NCI-H748 (cell line): ENCODE measurements at regions not wholly inside any gene's neighbourhood (a gene's known extent, or its start where the extent isn't known, plus 50 kb on each side); places are given as distances from the start of the nearest gene placed in this dataset.
"Not testable (repeated sequence)": the region's sequence is repeated elsewhere in the genome, so short reads cannot be mapped to it uniquely, and the experiment has no call there.

Experiments
- DNase-seq: peaks from one replicate; lab custom pipeline; 2025; ENCODE audit not compliant: unreplicated experiment; lab: John Stamatoyannopoulos, UW

- DNase-seq: not testable (repeated sequence)
Observed at GRCh38 chr7:76735668-76736067, 108.6 kb upstream of the POMZP3 start.

DNA sequence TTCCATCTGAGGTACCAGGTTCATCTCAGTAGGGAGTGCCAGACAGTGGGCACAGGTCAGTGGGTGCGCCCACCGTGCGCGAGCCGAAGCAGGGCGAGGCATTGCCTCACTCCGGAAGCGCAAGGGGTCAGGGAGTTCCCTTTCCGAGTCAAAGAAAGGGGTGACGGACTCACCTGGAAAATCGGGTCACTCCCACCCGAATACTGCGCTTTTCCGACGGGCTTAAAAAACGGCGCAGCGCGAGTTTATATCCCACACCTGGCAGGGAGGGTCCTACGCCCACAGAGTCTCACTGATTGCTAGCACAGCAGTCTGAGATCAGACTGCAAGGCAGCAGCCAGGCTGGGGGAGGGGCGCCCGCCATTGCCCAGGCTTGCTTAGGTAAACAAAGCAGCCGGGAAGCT lies 101.5 kb upstream of the POMZP3 start:
- DNase-seq: peak; percentile 82

GRCh38 chr7:76723928-76724327 lies 96.8 kb upstream of the POMZP3 start:
- DNase-seq: not testable (repeated sequence)

GRCh38 chr7:76716551-76716950 lies 89.5 kb upstream of the POMZP3 start:
- not testable (repeated sequence) for DNase-seq

DNA sequence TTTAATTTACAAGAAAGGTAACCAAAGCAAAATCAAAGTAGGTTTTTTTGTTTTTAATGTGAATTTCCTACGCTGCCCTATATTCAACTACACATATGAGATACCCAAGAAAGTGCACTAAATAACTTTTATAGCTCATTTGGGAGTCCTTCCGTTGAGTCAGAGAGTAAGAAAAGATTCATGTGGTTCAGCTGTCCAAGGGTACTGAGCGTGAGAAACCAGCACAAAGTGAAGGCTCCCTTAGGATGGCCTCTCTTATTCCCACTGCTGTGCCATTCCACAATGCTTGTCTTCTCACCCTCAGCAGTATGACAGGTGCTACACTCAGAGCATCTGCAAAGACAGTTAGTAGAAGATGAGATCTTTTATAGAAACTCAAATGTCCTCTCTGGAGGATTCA lies 85.8 kb upstream of the POMZP3 start:
- not testable (repeated sequence) for DNase-seq

DNA sequence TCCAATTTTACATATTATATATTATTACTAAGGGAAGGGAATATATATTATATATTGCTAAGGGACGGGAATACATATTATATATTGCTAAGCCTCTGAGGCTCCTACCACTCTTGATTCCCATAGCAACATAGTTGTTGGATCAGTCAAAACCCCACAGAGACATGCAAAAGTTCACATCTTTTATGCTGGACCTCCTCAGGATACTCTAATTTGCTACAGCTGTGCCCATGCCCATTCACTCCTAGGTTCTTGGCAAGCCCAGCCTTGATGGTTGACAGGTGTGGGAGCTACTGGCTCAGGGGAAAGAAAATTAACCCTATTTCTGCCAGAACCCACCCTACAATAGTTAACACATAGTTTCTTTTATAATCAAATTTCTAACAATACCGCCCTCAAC lies 84.6 kb upstream of the POMZP3 start:
- peak; percentile 79 for DNase-seq

- DNase-seq: not testable (repeated sequence)
Observed at GRCh38 chr7:76709703-76710102, 82.6 kb upstream of the POMZP3 start.

DNA sequence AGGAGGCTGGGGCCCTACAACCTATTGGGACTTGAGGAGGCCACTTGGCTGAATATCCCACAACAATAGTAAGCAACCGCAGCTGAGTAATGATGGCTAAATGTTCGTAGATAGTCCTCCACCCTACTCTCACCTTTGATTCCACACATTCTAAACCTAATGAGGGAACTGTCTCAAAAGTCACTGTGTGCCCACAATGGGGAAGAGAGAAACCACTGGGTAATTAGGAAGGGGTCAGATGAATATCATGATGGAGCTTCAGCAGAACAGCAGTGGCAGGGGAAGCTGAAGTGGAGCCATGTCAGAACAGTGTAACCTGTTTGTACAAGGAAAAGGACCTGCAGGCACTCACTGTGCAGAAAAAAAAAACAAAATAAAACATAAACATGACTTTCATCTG lies 81.4 kb upstream of the POMZP3 start:
- DNase-seq: not testable (repeated sequence)

DNA sequence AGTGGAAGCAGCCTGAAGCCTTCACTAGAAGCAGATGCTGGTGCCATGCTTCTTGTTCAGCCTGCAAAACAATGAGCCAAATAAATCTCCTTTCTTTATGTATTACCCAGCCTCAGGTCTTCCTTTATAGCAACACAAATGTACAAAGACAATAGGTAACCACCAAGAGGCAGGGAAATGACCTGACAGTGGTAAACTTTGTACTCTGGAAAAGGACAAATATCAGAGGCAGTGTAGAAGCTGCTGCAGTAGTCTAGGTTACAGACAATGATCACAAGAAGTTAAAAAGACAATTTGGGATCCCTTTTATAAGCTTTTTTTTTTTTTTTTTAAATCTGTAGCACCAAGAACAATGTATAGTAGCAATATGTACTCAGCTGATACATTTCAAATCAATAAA lies 76.7 kb upstream of the POMZP3 start:
- DNase-seq: not testable (repeated sequence)

DNA sequence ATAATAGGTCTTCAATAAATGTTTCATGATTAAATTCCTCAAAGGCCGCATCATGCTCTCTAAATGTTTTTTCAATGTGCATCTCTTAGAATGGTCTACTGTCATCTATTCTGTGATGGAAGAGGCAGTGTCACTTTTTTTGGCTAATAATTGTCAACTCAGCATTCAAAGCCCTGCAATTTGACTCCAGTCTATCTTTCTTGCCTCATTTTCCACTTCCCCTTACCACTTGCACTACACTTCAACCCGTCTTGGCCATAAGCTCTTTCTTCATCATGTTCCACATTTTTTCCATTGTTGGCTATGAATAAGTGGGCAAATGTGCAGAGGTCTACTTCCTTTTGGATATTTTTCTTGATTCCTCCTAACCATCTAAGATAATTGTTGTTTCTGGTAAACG lies 59.2 kb upstream of the POMZP3 start:
- DNase-seq: not testable (repeated sequence)

DNA sequence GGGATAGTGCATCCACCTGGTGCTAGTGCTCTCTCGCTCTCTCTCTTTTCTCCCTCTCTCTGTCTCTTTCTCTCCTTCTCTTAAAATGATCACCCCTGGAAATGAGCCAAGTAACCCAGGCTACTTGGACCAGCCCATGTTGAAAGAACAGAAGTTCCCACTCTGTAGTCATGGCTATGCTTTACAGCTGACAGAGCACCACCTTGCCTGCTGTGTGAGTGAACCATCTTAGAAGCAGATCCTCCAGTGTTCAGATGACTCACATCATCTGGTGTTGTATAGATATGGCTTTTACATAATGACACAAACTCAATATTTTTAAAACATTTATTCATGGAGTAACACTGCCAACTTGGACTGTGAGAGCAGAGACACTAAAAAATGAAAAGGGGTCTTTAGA lies 57.7 kb upstream of the POMZP3 start:
- not testable (repeated sequence) for DNase-seq

- not testable (repeated sequence) for DNase-seq
Observed at GRCh38 chr7:76683631-76684030, 56.6 kb upstream of the POMZP3 start.

DNA sequence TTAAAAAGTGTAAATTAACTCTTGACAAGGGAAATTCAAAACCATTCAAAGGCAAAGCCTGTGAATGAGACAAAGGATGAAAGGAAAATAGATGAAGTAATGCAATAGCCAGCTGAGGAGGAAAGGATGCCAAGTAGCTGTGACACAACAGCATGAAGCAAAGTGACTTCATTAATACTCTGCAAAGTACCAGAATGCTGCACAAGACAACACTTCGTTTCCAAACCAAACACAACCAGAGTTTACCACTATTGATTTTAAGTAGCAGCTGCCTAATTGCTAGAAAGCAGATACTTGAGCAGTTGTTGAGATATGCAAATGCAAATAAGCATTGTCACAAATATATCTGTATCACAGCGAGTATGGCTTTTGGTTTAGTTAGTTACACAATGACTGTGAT lies 54.7 kb upstream of the POMZP3 start:
- DNase-seq: peak; percentile 88

DNA sequence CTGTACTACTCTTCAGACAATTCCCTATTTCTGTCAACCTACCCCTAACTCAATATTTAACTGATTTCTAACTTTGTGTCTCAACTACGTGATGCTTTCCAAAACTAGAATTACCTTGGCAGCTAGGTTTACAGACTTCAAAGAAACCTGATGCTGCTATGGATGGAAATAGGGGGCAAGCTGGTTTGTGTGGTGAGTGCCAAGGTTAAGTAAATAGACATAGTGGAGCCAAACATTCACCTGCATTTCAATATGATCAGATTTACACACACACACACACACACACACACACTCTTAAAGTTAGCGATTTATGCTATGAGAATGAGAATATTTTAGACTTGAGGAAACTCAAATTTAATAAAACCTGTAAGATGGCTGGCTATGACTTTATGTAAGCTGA lies 52.1 kb upstream of the POMZP3 start:
- DNase-seq: peak; percentile 63

DNA sequence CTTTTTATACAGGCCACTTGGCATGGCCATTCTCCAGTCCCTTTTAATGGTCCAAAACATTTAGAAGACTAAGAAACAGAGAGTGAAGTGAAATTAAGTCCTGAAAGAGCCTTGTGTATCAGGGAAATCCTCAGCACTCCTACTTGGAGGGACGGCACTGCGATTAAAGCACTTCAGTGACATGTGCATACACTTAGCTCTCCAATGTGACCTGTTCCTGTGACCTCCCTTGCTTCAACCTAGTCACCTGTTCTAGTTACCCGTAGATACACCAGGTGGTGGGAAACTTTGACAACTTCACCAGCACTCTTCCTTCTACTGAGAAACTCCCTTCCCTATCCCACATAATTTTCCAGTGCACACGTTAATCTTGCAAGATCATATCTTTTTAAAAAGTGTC lies 51.4 kb upstream of the POMZP3 start:
- DNase-seq: not testable (repeated sequence)

DNA sequence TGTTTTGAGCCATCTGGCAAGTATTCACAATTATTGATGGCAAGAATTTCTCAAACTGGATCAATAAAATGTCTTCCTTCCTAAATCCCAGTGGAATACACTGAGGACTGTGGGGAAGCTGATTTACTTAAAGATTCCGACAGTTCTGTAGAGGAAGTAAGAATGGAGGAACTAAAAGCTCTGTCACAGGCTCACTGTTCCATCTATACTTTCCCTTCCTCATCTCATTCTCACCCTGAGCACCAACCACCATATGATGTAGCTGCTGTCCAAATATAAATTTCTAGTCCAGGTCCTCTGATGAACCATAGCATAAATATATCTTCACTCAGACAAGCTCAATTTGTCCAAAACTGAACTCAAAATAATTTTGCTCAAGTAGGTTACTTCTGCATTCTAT lies 49.8 kb upstream of the POMZP3 start:
- not testable (repeated sequence) for DNase-seq
